Spleen (tissue), 7 donors: ENCODE measurements at regions not wholly inside any gene's neighbourhood (a gene's known extent, or its start where the extent isn't known, plus 50 kb on each side); places are given as distances from the start of the nearest gene placed in this dataset.

ENCODE experiments used
- POLR2AphosphoS5 ChIP-seq, 3 donors: sonication (generic); formaldehyde crosslinking; IDR thresholded peaks; one replicate each; pipeline ENCODE4 v1.5.1; 2017; ENCODE audit warnings: antibody characterized with exemption in 3 of 3
- TF ChIP-seq, protein P1 (sequence below), 11 experiments: fragments of 200-600 bp in 7 of 11; fragments of 450-650 bp in 4 of 11; sonication (generic) in 4 of 11; IDR thresholded peaks in 8 of 11; conservative IDR thresholded peaks in 3 of 11; 1 replicate in 7 of 11; 2 replicates in 4 of 11; pipeline versions ENCODE4 v1.4.0 to v1.8.0; 2016 to 2021; ENCODE audit warnings: antibody characterized with exemption in 11 of 11, inconsistent platforms in 4 of 11, mild to moderate bottlenecking in 1 of 11
- donor health status: DM: no; HTN: no; CAD: no; lungs with moderate emphysema.
- donor health status: DM: no; HTN: no; CAD: no.
- donor health status: DM: no; HTN: no; CAD: no.

DNA sequence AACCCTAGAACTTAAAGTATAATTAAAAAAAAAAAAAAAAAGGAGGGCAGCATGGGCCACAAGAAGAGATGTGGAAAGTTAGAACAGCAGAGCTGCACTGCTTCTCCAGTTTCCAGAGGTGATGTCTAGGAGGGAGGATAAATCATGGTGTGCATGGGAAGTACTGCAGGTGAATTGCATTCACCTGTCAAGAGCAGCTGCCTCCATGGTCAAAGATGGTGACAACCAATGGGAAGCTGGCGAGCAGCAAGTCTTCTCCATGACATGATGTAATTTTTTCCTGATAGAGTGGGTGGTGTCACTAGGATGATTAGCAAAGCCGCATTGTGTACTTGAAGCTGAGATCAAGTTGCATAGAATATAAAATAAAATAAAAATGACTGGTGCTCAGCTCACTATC is 95.6 kb upstream of the HS3ST4 start:
- TF ChIP-seq, protein P1, sequence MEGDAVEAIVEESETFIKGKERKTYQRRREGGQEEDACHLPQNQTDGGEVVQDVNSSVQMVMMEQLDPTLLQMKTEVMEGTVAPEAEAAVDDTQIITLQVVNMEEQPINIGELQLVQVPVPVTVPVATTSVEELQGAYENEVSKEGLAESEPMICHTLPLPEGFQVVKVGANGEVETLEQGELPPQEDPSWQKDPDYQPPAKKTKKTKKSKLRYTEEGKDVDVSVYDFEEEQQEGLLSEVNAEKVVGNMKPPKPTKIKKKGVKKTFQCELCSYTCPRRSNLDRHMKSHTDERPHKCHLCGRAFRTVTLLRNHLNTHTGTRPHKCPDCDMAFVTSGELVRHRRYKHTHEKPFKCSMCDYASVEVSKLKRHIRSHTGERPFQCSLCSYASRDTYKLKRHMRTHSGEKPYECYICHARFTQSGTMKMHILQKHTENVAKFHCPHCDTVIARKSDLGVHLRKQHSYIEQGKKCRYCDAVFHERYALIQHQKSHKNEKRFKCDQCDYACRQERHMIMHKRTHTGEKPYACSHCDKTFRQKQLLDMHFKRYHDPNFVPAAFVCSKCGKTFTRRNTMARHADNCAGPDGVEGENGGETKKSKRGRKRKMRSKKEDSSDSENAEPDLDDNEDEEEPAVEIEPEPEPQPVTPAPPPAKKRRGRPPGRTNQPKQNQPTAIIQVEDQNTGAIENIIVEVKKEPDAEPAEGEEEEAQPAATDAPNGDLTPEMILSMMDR (IDR thresholded peaks at IDR 0.05 in 8 of 11, conservative IDR thresholded peaks at IDR 0.05 in 3 of 11) = no peak
- no peak for TF ChIP-seq POLR2AphosphoS5 (IDR thresholded peaks at IDR 0.05)
